HG03354 (cell line): ENCODE measurements at regions not wholly inside any gene's neighbourhood (a gene's known extent, or its start where the extent isn't known, plus 50 kb on each side); places are given as distances from the start of the nearest gene placed in this dataset.
"Not testable (repeated sequence)": the region's sequence is repeated elsewhere in the genome, so short reads cannot be mapped to it uniquely, and the experiment has no call there.

ENCODE experiments used
- ATAC-seq: cut with Tn5 transposase; IDR thresholded peaks from one replicate; pipeline ENCODE4 v1.9.1; 2021; ENCODE audit warnings: mild to moderate bottlenecking; ENCODE audit not compliant: unreplicated experiment, poor library complexity, severe bottlenecking

- no peak for ATAC-seq
Observed at GRCh38 chr12:41706376-41706775, 438.3 kb downstream of the GXYLT1 start.

GRCh38 chr12:41701943-41702601 lies 442.6 kb downstream of the GXYLT1 start:
- no peak for ATAC-seq

GRCh38 chr12:41700940-41701339 lies 443.7 kb downstream of the GXYLT1 start:
- ATAC-seq, result no peak

GRCh38 chr12:41699658-41700057 lies 445.0 kb downstream of the GXYLT1 start:
- no peak for ATAC-seq

- no peak for ATAC-seq
Observed at GRCh38 chr12:41697161-41697560, 447.5 kb downstream of the GXYLT1 start.

- ATAC-seq, result no peak
Observed at GRCh38 chr12:41684997-41685396, 459.7 kb downstream of the GXYLT1 start.

DNA sequence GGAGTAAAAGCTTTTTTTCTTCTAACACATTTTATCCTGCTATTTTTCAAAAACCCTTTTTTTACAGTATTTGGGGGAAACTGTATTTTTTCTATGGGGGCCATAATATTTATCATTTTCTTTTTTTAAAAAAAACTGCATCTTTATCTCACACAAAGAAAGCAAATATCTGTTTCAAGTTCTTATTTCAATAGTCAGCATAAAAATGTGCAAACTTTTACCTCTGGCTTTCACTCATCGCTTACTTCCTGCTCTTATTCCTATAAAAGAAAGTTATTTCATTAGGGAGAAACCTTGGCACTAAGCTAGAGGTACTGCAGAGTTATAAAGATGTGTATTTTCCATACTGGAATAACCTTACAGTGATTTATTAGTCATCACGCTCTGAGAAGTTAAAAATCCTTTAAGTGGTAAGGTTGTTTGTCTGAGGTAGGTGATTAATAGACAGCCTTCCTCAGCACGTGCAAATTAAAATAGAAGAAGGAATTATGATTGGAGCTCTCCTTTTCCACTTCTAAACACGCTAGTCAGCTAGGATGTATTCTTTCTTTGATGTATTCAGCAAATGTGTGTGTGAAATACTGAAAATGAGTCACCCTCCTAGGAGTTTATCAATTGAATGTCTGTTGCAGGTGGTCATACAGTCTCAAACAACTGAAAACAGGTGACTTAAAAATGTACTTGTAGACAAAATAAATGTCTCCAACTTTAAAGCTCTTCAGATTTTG lies 461.0 kb downstream of the GXYLT1 start:
- no peak for ATAC-seq

GRCh38 chr12:41683023-41683422 lies 461.7 kb downstream of the GXYLT1 start:
- peak; percentile 82 for ATAC-seq

DNA sequence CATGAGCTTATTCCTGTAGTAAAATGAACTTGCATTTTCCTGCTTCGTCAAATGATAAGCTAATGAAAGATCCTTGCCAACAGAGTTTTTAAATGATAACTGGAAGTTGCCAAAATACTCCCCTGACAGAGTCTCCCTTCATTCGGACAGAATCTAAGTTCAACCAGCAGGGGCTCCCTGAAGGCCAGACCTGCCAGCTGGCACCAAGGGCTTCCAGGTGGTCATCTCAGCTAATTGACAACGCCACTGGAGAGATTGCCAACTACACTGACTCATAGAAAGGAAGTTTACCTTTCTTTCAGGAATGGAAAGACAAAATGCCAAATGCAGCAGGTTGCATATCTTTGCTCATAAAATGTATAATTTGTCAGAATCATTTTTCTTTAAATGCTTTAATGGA lies 462.8 kb downstream of the GXYLT1 start:
- ATAC-seq, result no peak

GRCh38 chr12:41680155-41680554 lies 464.5 kb downstream of the GXYLT1 start:
- ATAC-seq, result no peak

DNA sequence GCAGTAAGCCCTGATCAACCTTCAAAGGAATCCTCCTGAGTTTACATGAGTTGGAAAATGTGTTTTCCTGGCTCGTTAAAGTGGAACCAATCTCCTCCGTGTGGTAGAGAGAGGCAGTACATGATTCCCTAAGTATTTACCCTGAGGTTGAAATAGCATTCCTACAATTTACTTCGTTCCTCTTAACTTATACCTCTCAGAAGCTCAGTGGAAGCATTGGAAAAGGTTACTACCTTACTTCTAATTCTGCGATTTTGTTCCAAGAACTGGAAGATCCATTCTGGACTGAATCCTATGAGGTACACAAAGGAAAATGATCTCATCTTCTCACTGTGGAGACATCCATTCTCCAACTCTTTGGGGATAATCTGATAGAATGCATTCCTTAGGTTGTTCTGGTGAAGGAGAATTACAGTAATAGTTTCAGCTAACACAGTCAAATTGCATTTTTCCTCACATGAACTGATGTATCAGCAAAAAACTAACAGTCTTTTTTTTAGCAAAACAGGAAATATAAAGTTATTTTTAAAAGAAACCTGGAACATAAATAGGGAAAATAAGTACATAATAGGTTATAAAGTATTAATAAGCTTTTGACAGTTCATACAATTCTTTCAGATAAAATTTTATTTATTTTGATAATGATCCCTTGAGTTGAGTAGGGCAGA lies 475.6 kb downstream of the PDZRN4 start:
- no peak for ATAC-seq

GRCh38 chr12:41661141-41661765 lies 473.1 kb downstream of the PDZRN4 start:
- no peak for ATAC-seq

GRCh38 chr12:41656454-41656853 lies 468.3 kb downstream of the PDZRN4 start:
- ATAC-seq, result no peak

DNA sequence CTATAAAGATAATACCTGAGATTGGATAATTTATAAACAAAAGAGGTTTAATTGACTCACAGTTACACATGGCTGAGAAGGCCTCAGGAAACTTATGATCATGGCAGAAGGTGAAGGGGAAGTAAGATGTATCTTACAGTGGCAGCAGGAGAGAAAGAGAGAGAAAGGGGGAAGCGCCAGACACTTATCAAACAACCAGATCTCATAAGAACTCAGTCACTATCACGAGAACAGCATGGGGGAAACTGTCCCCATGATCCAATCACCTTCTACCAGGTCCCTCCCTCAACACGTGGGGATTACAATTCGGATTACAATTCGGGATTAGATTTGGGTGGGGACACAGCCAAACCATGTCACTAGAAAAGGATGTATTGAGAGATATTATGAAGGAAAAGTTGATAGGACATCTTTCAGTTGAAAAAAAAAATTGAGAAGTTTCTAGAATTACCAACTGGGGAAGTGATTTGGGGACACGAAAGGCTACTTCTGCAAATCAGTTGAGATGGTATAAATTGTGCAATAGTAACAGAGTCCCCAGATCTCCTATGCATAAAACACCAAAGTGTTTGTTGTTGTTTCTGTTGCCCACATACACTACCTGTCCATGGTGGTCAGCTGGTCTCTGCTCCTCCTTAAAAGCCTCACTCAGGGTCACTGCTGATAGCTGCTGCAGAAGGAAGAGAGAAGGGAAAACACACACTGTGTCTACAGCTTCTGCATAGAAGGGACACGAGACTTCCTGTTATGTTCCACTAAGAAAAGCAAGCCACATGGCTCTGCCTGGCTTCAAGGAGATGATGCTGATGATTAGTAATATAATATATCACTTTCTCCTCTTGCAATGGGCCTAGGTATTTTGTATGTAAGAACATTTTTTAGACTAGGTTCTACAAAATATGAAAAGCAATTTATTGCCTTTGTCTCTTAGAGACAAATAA lies 465.5 kb downstream of the PDZRN4 start:
- ATAC-seq, result no peak

DNA sequence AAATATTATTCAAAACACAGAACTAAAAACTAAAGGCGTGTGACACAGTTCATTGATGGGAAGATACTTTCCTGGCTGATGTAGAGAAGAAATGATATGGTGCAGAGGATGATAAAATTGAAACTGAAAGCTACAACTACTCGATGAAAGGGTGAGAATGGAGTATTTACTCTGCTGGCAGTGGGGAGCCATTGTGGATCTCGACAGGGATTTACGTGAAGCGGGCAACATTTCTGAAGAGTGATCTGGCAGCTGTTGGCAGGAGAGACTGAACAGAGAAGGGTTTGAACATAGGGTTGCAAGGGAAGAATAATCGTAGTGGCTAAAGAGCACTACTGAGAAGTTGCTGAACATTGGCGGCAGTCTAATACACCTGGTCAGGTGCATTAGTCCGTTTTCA lies 464.9 kb downstream of the PDZRN4 start:
- ATAC-seq, result no peak

DNA sequence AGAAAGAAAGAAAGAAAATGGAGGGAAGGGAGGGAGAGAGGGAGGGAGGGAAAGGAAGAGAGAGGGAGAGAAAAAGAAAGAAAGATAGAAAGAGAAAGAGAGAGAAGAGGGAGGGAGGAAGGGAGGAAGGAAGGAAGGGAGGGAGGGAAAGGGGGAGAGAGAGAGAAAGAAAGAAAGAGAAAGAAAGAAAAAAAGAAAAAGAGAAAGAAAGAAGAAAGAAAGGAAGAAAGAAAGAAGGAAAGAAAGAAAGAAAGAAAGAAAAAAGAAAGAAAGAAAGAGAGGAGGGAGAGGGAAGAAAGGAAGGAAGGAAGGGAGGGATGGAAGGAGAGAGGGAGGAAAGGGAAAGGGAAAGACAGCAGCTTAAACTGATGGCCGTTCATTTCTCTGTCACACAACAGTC lies 457.5 kb downstream of the PDZRN4 start:
- ATAC-seq, result no peak

GRCh38 chr12:41642808-41643207 lies 454.7 kb downstream of the PDZRN4 start:
- not testable (repeated sequence) for ATAC-seq

DNA sequence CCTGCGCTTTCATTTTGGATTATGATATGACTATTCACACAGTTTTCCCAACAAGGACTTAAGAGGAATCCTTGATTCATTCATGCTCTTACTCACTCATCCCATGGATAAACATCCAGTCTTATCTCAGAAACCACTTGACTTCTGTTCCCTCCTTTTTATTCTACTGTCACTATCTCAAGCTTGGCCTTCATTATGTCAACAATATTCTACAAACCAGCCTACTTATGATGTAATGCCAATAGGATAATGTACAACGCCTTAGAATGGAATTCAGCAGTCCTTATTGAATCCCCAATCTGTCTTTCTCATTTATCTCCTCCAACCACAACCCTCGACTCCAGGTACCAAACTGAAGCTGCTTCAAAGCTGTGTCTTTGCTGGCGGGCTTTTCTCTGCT lies 448.5 kb downstream of the PDZRN4 start:
- ATAC-seq, result no peak

GRCh38 chr12:41635626-41636364 lies 447.7 kb downstream of the PDZRN4 start:
- no peak for ATAC-seq
